HEK293 (cell line): ENCODE measurements at regions not wholly inside any gene's neighbourhood (a gene's known extent, or its start where the extent isn't known, plus 50 kb on each side); places are given as distances from the start of the nearest gene placed in this dataset.

Experiments used
- CTCF ChIA-PET: fragments of 350-600 bp; formaldehyde crosslinking; extraction: SDS; loops from one replicate; lab custom pipeline; 2021; ENCODE audit warnings: antibody characterized with exemption; lab: Yijun Ruan, JAX
- POLR2A ChIA-PET: fragments of 300-600 bp; formaldehyde crosslinking; extraction: SDS; loops from one replicate; lab custom pipeline; 2020; ENCODE audit warnings: antibody characterized with exemption, inconsistent platforms; lab: Yijun Ruan, JAX
- H3K27ac ChIP-seq: fragments of 200-500 bp; sonication (Bioruptor generic); 2 replicates; pipeline ENCODE4 v1.5.1; 2014; ENCODE audit warnings: low read depth, low read length, control low read depth, inconsistent platforms; ENCODE audit errors: extremely low read depth
- H3K36me3 ChIP-seq, 2 experiments: fragments of 200-500 bp in 1 of 2; sonication (Bioruptor generic) in 1 of 2; 1 replicate in 1 of 2; 2 replicates in 1 of 2; pipeline ENCODE4 v1.5.1; 2014 to 2017; ENCODE audit warnings: inconsistent platforms in 2 of 2, low read length in 2 of 2; ENCODE audit not compliant: control insufficient read depth in 2 of 2, insufficient read depth in 1 of 2
- H3K4me1 ChIP-seq: fragments of 200-500 bp; sonication (Bioruptor generic); 2 replicates; pipeline ENCODE4 v1.5.1; 2014; ENCODE audit warnings: mild to moderate bottlenecking, low read length, inconsistent platforms; ENCODE audit not compliant: control insufficient read depth, insufficient read depth
- H3K4me3 ChIP-seq: 2 replicates; pipeline ENCODE4 v1.5.1; 2011; ENCODE audit warnings: low read depth, mild to moderate bottlenecking, control low read depth, low read length, moderate library complexity
- H3K9me3 ChIP-seq: fragments of 200-500 bp; sonication (Bioruptor generic); 2 replicates; pipeline ENCODE4 v1.5.1; 2014; ENCODE audit warnings: low read depth, low read length, inconsistent platforms; ENCODE audit not compliant: control insufficient read depth, insufficient read depth
- KLF8 ChIP-seq: fragments of 450-650 bp; formaldehyde crosslinking; IDR thresholded peaks from 2 replicates; pipeline ENCODE4 v1.5.1; 2016; ENCODE audit warnings: missing biosample characterization, missing genetic modification characterization
- OVOL3 ChIP-seq: fragments of 450-650 bp; formaldehyde crosslinking; IDR thresholded peaks from 2 replicates; pipeline ENCODE4 v1.5.1; 2016; ENCODE audit warnings: missing biosample characterization, missing genetic modification characterization
- TCF7L2 ChIP-seq: IDR thresholded peaks from 2 replicates; pipeline ENCODE4 v1.6.1; 2011; ENCODE audit warnings: low read depth, mild to moderate bottlenecking, inconsistent platforms, low read length, moderate library complexity, borderline replicate concordance
- YY1 ChIP-seq: fragments of 450-650 bp; formaldehyde crosslinking; IDR thresholded peaks from 2 replicates; pipeline ENCODE4 v1.5.1; 2018; ENCODE audit warnings: missing biosample characterization, missing genetic modification characterization
- ZEB2 ChIP-seq: fragments of 450-650 bp; formaldehyde crosslinking; IDR thresholded peaks from 2 replicates; pipeline ENCODE4 v1.5.1; 2016; ENCODE audit warnings: missing biosample characterization, missing genetic modification characterization
- ZFP3 ChIP-seq: fragments of 450-650 bp; formaldehyde crosslinking; IDR thresholded peaks from 2 replicates; pipeline ENCODE4 v1.5.1; 2016; ENCODE audit warnings: low read depth, missing biosample characterization, missing genetic modification characterization
- ZNF366 ChIP-seq: fragments of 450-650 bp; formaldehyde crosslinking; conservative IDR thresholded peaks from 2 replicates; pipeline ENCODE4 v1.5.1; 2016; ENCODE audit warnings: missing biosample characterization, missing genetic modification characterization
- ZNF514 ChIP-seq: fragments of 450-650 bp; formaldehyde crosslinking; IDR thresholded peaks from 2 replicates; pipeline ENCODE4 v1.5.1; 2016; ENCODE audit warnings: missing biosample characterization, missing genetic modification characterization
- ZNF747 ChIP-seq: fragments of 450-650 bp; formaldehyde crosslinking; IDR thresholded peaks from 2 replicates; pipeline ENCODE4 v1.5.1; 2016; ENCODE audit warnings: missing biosample characterization, missing genetic modification characterization
- ZNF837 ChIP-seq: fragments of 450-650 bp; formaldehyde crosslinking; IDR thresholded peaks from 2 replicates; pipeline ENCODE4 v1.5.1; 2016; ENCODE audit warnings: missing biosample characterization, missing genetic modification characterization
- TF ChIP-seq, protein P1 (sequence below): fragments of 450-650 bp; formaldehyde crosslinking; conservative IDR thresholded peaks from 2 replicates; pipeline ENCODE4 v1.5.1; 2016; ENCODE audit warnings: low read depth, missing biosample characterization, missing genetic modification characterization
- TF ChIP-seq, protein P2 (sequence below): fragments of 450-650 bp; IDR thresholded peaks from 2 replicates; pipeline ENCODE4 v1.5.1; 2018; ENCODE audit warnings: missing biosample characterization, mild to moderate bottlenecking, missing genetic modification characterization
- TF ChIP-seq, protein P3 (sequence below): fragments of 450-650 bp; formaldehyde crosslinking; IDR thresholded peaks from 2 replicates; pipeline ENCODE4 v1.5.1; 2016; ENCODE audit warnings: missing biosample characterization, missing genetic modification characterization, low read depth
- TF ChIP-seq, protein P4 (sequence below): fragments of 450-650 bp; formaldehyde crosslinking; IDR thresholded peaks from 2 replicates; pipeline ENCODE4 v1.5.1; 2016; ENCODE audit warnings: missing biosample characterization, missing genetic modification characterization
- TF ChIP-seq, protein P5 (sequence below): fragments of 450-650 bp; formaldehyde crosslinking; IDR thresholded peaks from 2 replicates; pipeline ENCODE4 v1.5.1; 2016; ENCODE audit warnings: missing biosample characterization, missing genetic modification characterization

DNA sequence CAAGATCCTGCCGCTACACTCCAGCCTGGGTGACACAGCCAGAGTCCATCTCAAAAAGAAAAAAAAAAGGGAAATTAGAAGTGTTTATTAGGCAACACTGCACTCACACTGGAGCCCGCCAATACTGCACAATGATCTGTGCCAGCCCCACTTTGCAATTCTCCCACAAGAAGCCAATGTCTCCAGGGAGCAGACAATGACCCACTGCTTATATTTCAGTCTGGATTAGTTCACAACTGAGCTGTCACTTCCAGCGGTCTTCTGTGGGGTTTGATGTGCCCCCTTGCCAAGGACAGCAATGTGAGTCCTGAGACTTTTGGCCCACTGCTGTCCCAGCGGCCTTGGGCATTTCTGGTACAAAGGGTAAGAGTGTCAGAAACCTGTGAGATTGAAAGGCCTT is 85.6 kb upstream of the PPM1B start:
- no peaks in the 10 kb centered on the region for H3K9me3 ChIP-seq
- H3K4me1 ChIP-seq, result no peaks in the 10 kb centered on the region
- H3K4me3 ChIP-seq, result no peak overlapping the region
- ChIA-PET POLR2A (no interaction called here), CTCF (interaction anchor here (0.7 to 1.3 kb wide), 3 partner anchors 10 to 218 kb away, joined by 3 to 4 read pairs (median 3); no protein-coding TSS in a partner anchor)
- no peaks in the 10 kb centered on the region for H3K36me3 ChIP-seq
- TF ChIP-seq ZNF747 (tag by site-specific recombination), result no peak
- TF ChIP-seq, protein P1, sequence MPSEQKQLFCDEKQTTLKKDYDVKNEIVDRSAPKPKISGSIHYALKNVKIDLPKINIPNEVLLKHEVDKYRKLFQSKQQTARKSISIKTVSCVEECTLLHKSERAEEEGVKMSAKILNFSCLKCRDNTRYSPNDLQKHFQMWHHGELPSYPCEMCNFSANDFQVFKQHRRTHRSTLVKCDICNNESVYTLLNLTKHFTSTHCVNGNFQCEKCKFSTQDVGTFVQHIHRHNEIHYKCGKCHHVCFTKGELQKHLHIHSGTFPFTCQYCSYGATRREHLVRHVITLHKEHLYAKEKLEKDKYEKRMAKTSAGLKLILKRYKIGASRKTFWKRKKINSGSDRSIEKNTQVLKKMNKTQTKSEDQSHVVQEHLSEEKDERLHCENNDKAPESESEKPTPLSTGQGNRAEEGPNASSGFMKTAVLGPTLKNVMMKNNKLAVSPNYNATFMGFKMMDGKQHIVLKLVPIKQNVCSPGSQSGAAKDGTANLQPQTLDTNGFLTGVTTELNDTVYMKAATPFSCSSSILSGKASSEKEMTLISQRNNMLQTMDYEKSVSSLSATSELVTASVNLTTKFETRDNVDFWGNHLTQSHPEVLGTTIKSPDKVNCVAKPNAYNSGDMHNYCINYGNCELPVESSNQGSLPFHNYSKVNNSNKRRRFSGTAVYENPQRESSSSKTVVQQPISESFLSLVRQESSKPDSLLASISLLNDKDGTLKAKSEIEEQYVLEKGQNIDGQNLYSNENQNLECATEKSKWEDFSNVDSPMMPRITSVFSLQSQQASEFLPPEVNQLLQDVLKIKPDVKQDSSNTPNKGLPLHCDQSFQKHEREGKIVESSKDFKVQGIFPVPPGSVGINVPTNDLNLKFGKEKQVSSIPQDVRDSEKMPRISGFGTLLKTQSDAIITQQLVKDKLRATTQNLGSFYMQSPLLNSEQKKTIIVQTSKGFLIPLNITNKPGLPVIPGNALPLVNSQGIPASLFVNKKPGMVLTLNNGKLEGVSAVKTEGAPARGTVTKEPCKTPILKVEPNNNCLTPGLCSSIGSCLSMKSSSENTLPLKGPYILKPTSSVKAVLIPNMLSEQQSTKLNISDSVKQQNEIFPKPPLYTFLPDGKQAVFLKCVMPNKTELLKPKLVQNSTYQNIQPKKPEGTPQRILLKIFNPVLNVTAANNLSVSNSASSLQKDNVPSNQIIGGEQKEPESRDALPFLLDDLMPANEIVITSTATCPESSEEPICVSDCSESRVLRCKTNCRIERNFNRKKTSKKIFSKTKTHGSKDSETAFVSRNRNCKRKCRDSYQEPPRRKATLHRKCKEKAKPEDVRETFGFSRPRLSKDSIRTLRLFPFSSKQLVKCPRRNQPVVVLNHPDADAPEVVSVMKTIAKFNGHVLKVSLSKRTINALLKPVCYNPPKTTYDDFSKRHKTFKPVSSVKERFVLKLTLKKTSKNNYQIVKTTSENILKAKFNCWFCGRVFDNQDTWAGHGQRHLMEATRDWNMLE (tag by site-specific recombination), result no peak
- TF ChIP-seq YY1, result no peak
- TF ChIP-seq ZEB2 (tag by site-specific recombination), result no peak
- TF ChIP-seq, protein P2, sequence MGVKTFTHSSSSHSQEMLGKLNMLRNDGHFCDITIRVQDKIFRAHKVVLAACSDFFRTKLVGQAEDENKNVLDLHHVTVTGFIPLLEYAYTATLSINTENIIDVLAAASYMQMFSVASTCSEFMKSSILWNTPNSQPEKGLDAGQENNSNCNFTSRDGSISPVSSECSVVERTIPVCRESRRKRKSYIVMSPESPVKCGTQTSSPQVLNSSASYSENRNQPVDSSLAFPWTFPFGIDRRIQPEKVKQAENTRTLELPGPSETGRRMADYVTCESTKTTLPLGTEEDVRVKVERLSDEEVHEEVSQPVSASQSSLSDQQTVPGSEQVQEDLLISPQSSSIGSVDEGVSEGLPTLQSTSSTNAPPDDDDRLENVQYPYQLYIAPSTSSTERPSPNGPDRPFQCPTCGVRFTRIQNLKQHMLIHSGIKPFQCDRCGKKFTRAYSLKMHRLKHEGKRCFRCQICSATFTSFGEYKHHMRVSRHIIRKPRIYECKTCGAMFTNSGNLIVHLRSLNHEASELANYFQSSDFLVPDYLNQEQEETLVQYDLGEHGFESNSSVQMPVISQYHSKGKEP (tag by site-specific recombination), result no peak
- TF ChIP-seq ZNF837 (tag by site-specific recombination), result no peak
- H3K27ac ChIP-seq, result no peak overlapping the region

DNA sequence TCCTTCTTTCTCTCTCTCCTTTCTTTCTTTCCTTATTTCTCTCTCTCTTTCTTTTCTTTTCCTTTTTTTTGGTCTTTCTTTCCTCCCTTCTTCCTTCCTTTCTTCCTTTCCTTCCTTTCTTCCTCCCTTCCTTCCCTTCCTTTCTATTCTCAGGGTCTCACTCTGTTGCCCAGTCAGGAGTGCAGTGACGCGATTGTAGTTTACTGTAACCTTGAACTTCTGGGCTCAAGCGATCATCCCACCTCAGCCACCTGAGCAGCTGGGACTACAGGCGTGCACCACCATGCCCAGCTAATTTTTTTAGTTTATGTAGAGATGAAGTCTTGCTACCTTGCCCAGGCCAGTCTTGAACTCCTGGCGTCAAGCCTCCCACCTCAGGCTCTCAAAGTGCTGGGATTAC is 83.8 kb upstream of the PPM1B start:
- Histone ChIP-seq H3K4me3 (no peak overlapping the region), H3K4me1 (no peaks in the 10 kb centered on the region), H3K36me3 (no peaks in the 10 kb centered on the region), H3K27ac (no peak overlapping the region), H3K9me3 (no peaks in the 10 kb centered on the region)
- no peak for TF ChIP-seq TCF7L2
- TF ChIP-seq, protein P3, sequence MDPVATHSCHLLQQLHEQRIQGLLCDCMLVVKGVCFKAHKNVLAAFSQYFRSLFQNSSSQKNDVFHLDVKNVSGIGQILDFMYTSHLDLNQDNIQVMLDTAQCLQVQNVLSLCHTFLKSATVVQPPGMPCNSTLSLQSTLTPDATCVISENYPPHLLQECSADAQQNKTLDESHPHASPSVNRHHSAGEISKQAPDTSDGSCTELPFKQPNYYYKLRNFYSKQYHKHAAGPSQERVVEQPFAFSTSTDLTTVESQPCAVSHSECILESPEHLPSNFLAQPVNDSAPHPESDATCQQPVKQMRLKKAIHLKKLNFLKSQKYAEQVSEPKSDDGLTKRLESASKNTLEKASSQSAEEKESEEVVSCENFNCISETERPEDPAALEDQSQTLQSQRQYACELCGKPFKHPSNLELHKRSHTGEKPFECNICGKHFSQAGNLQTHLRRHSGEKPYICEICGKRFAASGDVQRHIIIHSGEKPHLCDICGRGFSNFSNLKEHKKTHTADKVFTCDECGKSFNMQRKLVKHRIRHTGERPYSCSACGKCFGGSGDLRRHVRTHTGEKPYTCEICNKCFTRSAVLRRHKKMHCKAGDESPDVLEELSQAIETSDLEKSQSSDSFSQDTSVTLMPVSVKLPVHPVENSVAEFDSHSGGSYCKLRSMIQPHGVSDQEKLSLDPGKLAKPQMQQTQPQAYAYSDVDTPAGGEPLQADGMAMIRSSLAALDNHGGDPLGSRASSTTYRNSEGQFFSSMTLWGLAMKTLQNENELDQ (tag by site-specific recombination), result no peak
- TF ChIP-seq OVOL3 (tag by site-specific recombination), result no peak
- no peak for TF ChIP-seq ZNF514 (tag by site-specific recombination)
- no peak for TF ChIP-seq ZFP3 (tag by site-specific recombination)
- TF ChIP-seq, protein P4, sequence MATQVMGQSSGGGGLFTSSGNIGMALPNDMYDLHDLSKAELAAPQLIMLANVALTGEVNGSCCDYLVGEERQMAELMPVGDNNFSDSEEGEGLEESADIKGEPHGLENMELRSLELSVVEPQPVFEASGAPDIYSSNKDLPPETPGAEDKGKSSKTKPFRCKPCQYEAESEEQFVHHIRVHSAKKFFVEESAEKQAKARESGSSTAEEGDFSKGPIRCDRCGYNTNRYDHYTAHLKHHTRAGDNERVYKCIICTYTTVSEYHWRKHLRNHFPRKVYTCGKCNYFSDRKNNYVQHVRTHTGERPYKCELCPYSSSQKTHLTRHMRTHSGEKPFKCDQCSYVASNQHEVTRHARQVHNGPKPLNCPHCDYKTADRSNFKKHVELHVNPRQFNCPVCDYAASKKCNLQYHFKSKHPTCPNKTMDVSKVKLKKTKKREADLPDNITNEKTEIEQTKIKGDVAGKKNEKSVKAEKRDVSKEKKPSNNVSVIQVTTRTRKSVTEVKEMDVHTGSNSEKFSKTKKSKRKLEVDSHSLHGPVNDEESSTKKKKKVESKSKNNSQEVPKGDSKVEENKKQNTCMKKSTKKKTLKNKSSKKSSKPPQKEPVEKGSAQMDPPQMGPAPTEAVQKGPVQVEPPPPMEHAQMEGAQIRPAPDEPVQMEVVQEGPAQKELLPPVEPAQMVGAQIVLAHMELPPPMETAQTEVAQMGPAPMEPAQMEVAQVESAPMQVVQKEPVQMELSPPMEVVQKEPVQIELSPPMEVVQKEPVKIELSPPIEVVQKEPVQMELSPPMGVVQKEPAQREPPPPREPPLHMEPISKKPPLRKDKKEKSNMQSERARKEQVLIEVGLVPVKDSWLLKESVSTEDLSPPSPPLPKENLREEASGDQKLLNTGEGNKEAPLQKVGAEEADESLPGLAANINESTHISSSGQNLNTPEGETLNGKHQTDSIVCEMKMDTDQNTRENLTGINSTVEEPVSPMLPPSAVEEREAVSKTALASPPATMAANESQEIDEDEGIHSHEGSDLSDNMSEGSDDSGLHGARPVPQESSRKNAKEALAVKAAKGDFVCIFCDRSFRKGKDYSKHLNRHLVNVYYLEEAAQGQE (tag by site-specific recombination), result no peak
- no peak for TF ChIP-seq KLF8 (tag by site-specific recombination)
- TF ChIP-seq, protein P5, sequence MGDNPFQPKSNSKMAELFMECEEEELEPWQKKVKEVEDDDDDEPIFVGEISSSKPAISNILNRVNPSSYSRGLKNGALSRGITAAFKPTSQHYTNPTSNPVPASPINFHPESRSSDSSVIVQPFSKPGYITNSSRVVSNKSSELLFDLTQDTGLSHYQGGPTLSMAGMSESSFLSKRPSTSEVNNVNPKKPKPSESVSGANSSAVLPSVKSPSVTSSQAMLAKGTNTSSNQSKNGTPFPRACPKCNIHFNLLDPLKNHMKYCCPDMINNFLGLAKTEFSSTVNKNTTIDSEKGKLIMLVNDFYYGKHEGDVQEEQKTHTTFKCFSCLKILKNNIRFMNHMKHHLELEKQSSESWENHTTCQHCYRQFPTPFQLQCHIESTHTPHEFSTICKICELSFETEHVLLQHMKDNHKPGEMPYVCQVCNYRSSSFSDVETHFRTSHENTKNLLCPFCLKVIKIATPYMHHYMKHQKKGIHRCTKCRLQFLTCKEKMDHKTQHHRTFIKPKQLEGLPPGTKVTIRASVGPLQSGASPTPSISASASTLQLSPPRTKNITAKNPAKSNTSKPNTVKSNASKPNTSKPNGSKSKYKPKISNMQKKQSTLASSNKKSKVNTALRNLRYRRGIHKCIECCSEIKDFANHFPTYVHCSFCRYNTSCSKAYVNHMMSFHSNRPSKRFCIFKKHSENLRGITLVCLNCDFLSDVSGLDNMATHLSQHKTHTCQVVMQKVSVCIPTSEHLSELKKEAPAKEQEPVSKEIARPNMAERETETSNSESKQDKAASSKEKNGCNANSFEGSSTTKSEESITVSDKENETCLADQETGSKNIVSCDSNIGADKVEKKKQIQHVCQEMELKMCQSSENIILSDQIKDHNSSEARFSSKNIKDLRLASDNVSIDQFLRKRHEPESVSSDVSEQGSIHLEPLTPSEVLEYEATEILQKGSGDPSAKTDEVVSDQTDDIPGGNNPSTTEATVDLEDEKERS (tag by site-specific recombination), result no peak
- peak; percentile 54 for TF ChIP-seq ZNF366
- ChIA-PET CTCF (interaction anchor here (0.6 to 1.4 kb wide), 2 partner anchors 41 to 313 kb away, joined by 6 to 7 read pairs; no protein-coding TSS in a partner anchor), POLR2A (no interaction called here)
